ENCODE measurements at regions not wholly inside any gene's neighbourhood (a gene's known extent, or its start where the extent isn't known, plus 50 kb on each side); places are given as distances from the start of the nearest gene placed in this dataset.

GRCh38 chr6:163683105-163683622 is 268.6 kb downstream of the QKI start:
- Histone ChIP-seq H3K27ac (ENCODE audit: low read depth, low read length) (no peak overlapping the region), H3K27me3 (ENCODE audit: control insufficient read depth in 1 of 2, insufficient read depth in 2 of 2, low read length in 2 of 2) (no peaks in the 10 kb centered on the region), H3K9ac (ENCODE audit: low read depth in 1 of 2, low read length in 2 of 2) (no peak overlapping the region), H3K4me1 (ENCODE audit: control insufficient read depth in 1 of 2, insufficient read depth in 2 of 2, low read length in 2 of 2) (no peaks in the 10 kb centered on the region), H3K4me3 (ENCODE audit: low read depth in 1 of 2, low read length in 2 of 2) (no peak overlapping the region), H3K36me3 (ENCODE audit: control insufficient read depth in 1 of 2, insufficient read depth in 2 of 2, low read length in 2 of 2) (no peaks in the 10 kb centered on the region), H3K9me3 (ENCODE audit: control insufficient read depth in 1 of 2, low read length in 2 of 2) (peaks cover 0 to 3% of the 10 kb centered on the region in 2 donors)

- H3K4me3 ChIP-seq (ENCODE audit: low read depth in 1 of 2, low read length in 2 of 2): no peak overlapping the region
- peaks cover 0 to 3% of the 10 kb centered on the region in 2 donors for H3K9me3 ChIP-seq (ENCODE audit: control insufficient read depth in 1 of 2, low read length in 2 of 2)
- no peak overlapping the region for H3K9ac ChIP-seq (ENCODE audit: low read depth in 1 of 2, low read length in 2 of 2)
- H3K36me3 ChIP-seq (ENCODE audit: control insufficient read depth in 1 of 2, insufficient read depth in 2 of 2, low read length in 2 of 2): no peaks in the 10 kb centered on the region
- no peaks in the 10 kb centered on the region for H3K27me3 ChIP-seq (ENCODE audit: control insufficient read depth in 1 of 2, insufficient read depth in 2 of 2, low read length in 2 of 2)
- no peak overlapping the region for H3K27ac ChIP-seq (ENCODE audit: low read depth, low read length)
- H3K4me1 ChIP-seq (ENCODE audit: control insufficient read depth in 1 of 2, insufficient read depth in 2 of 2, low read length in 2 of 2): no peaks in the 10 kb centered on the region
Observed at GRCh38 chr6:163679753-163680152, 265.2 kb downstream of the QKI start.

- H3K4me3 ChIP-seq (ENCODE audit: low read depth in 1 of 2, low read length in 2 of 2): no peak overlapping the region
- H3K27me3 ChIP-seq (ENCODE audit: control insufficient read depth in 1 of 2, insufficient read depth in 2 of 2, low read length in 2 of 2): no peaks in the 10 kb centered on the region
- no peaks in the 10 kb centered on the region for H3K36me3 ChIP-seq (ENCODE audit: control insufficient read depth in 1 of 2, insufficient read depth in 2 of 2, low read length in 2 of 2)
- H3K9ac ChIP-seq (ENCODE audit: low read depth in 1 of 2, low read length in 2 of 2): no peak overlapping the region
- H3K4me1 ChIP-seq (ENCODE audit: control insufficient read depth in 1 of 2, insufficient read depth in 2 of 2, low read length in 2 of 2): no peaks in the 10 kb centered on the region
- no peak overlapping the region for H3K27ac ChIP-seq (ENCODE audit: low read depth, low read length)
- peaks cover 1 to 3% of the 10 kb centered on the region in 2 donors for H3K9me3 ChIP-seq (ENCODE audit: control insufficient read depth in 1 of 2, low read length in 2 of 2)
Observed at GRCh38 chr6:163679012-163679660, 264.6 kb downstream of the QKI start.

DNA sequence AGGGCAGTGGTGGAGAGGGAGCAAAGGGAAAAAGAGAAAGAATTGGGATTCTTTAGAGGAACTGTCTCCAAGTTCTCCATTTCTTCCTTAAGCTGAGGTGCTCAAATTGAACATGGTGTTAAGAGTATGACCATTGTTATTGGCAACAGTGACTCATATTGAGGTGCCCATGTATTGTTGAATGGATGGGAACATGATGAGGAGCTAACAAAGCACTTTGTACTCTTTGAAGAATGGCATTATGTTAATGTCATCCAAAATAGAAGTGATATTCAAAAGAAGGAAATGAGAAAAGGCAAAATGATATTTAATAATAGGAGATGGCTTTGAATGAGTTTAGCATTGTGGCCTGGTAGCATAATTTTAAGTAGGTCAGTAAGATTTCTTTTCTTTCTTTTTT is 261.1 kb downstream of the QKI start:
- Histone ChIP-seq H3K27me3 (ENCODE audit: control insufficient read depth in 1 of 2, insufficient read depth in 2 of 2, low read length in 2 of 2) (no peaks in the 10 kb centered on the region), H3K9me3 (ENCODE audit: control insufficient read depth in 1 of 2, low read length in 2 of 2) (peaks cover 4 to 5% of the 10 kb centered on the region in 2 donors), H3K9ac (ENCODE audit: low read depth in 1 of 2, low read length in 2 of 2) (no peak overlapping the region), H3K4me1 (ENCODE audit: control insufficient read depth in 1 of 2, insufficient read depth in 2 of 2, low read length in 2 of 2) (no peaks in the 10 kb centered on the region), H3K27ac (ENCODE audit: low read depth, low read length) (no peak overlapping the region), H3K36me3 (ENCODE audit: control insufficient read depth in 1 of 2, insufficient read depth in 2 of 2, low read length in 2 of 2) (no peaks in the 10 kb centered on the region), H3K4me3 (ENCODE audit: low read depth in 1 of 2, low read length in 2 of 2) (no peak overlapping the region)

- peaks cover 4 to 5% of the 10 kb centered on the region in 2 donors for H3K9me3 ChIP-seq (ENCODE audit: control insufficient read depth in 1 of 2, low read length in 2 of 2)
- no peak overlapping the region for H3K4me3 ChIP-seq (ENCODE audit: low read depth in 1 of 2, low read length in 2 of 2)
- no peaks in the 10 kb centered on the region for H3K4me1 ChIP-seq (ENCODE audit: control insufficient read depth in 1 of 2, insufficient read depth in 2 of 2, low read length in 2 of 2)
- H3K27me3 ChIP-seq (ENCODE audit: control insufficient read depth in 1 of 2, insufficient read depth in 2 of 2, low read length in 2 of 2): no peaks in the 10 kb centered on the region
- no peaks in the 10 kb centered on the region for H3K36me3 ChIP-seq (ENCODE audit: control insufficient read depth in 1 of 2, insufficient read depth in 2 of 2, low read length in 2 of 2)
- no peak overlapping the region for H3K27ac ChIP-seq (ENCODE audit: low read depth, low read length)
- H3K9ac ChIP-seq (ENCODE audit: low read depth in 1 of 2, low read length in 2 of 2): no peak overlapping the region
Observed at GRCh38 chr6:163672710-163673109, 258.2 kb downstream of the QKI start.

- H3K9ac ChIP-seq (ENCODE audit: low read depth in 1 of 2, low read length in 2 of 2): no peak overlapping the region
- H3K27ac ChIP-seq (ENCODE audit: low read depth, low read length): no peak overlapping the region
- no peaks in the 10 kb centered on the region for H3K27me3 ChIP-seq (ENCODE audit: control insufficient read depth in 1 of 2, insufficient read depth in 2 of 2, low read length in 2 of 2)
- H3K36me3 ChIP-seq (ENCODE audit: control insufficient read depth in 1 of 2, insufficient read depth in 2 of 2, low read length in 2 of 2): no peaks in the 10 kb centered on the region
- H3K9me3 ChIP-seq (ENCODE audit: control insufficient read depth in 1 of 2, low read length in 2 of 2): peaks cover 7 to 8% of the 10 kb centered on the region in 2 donors
- H3K4me3 ChIP-seq (ENCODE audit: low read depth in 1 of 2, low read length in 2 of 2): no peak overlapping the region
- no peaks in the 10 kb centered on the region for H3K4me1 ChIP-seq (ENCODE audit: control insufficient read depth in 1 of 2, insufficient read depth in 2 of 2, low read length in 2 of 2)
Observed at GRCh38 chr6:163671791-163672190, 257.3 kb downstream of the QKI start.

DNA sequence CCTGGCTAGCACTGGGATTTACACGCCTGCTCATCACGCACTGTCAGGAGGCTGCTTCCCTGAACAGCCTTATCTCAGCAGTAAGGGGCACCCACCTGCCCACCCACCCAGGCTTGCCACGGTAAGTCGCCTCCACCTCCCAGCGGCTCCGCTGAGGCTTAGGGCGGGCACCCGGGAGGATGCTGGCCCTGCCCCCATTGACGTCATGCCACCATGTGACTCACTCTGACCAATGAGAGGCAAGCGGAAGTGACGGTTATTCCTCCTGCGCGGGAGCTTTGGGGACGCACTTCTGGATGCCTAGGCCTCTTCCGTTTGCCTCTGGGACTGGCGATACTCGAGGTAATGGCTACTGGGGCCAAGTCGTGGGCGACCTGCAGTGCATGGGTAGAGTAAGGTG is 256.8 kb downstream of the QKI start:
- Histone ChIP-seq H3K27ac (ENCODE audit: low read depth, low read length) (no peak overlapping the region), H3K9ac (ENCODE audit: low read depth in 1 of 2, low read length in 2 of 2) (no peak overlapping the region), H3K4me3 (ENCODE audit: low read depth in 1 of 2, low read length in 2 of 2) (no peak overlapping the region), H3K36me3 (ENCODE audit: control insufficient read depth in 1 of 2, insufficient read depth in 2 of 2, low read length in 2 of 2) (no peaks in the 10 kb centered on the region), H3K4me1 (ENCODE audit: control insufficient read depth in 1 of 2, insufficient read depth in 2 of 2, low read length in 2 of 2) (no peaks in the 10 kb centered on the region), H3K9me3 (ENCODE audit: control insufficient read depth in 1 of 2, low read length in 2 of 2) (peaks cover 9 to 10% of the 10 kb centered on the region in 2 donors), H3K27me3 (ENCODE audit: control insufficient read depth in 1 of 2, insufficient read depth in 2 of 2, low read length in 2 of 2) (no peaks in the 10 kb centered on the region)

DNA sequence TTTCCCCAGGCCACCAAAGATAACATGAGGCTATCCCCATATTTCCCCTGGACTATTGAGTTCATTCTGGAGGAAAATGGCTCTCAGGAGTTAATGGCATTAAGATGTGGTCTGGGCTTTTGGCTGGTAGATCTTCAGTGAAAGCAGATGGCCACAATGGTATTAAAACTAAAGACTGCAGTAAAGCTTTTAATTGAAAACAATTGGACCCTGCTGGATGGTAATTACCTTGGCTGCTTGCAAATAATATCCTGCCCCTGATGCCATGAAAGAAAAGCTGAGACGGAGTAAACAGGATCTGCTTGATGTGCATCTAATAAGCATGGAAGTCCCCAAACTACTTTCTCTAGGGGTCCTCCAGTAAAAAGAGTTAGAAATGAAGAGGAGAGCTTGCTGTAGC is 255.8 kb downstream of the QKI start:
- H3K9ac ChIP-seq (ENCODE audit: low read depth in 1 of 2, low read length in 2 of 2): no peak overlapping the region
- peaks cover 9 to 10% of the 10 kb centered on the region in 2 donors for H3K9me3 ChIP-seq (ENCODE audit: control insufficient read depth in 1 of 2, low read length in 2 of 2)
- H3K4me1 ChIP-seq (ENCODE audit: control insufficient read depth in 1 of 2, insufficient read depth in 2 of 2, low read length in 2 of 2): no peaks in the 10 kb centered on the region
- no peak overlapping the region for H3K27ac ChIP-seq (ENCODE audit: low read depth, low read length)
- no peak overlapping the region for H3K4me3 ChIP-seq (ENCODE audit: low read depth in 1 of 2, low read length in 2 of 2)
- H3K36me3 ChIP-seq (ENCODE audit: control insufficient read depth in 1 of 2, insufficient read depth in 2 of 2, low read length in 2 of 2): no peaks in the 10 kb centered on the region
- H3K27me3 ChIP-seq (ENCODE audit: control insufficient read depth in 1 of 2, insufficient read depth in 2 of 2, low read length in 2 of 2): no peaks in the 10 kb centered on the region

DNA sequence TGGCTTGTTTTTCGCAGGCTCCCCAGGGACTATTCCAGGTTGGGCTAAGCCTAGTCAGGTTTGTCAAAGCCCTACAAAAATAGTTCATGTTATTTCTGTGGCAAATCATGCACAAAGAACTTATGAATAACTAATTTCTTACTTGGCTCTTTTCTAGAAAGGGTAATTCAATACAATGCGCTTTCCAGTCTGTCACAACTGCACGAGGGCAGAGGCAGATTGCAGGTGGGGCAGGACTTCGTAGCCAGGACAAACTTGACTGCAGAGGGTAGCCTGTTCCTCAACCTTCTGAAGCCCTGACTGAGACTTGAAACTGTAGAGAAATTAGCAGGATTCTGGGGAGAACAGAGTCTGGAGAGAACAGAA is 253.5 kb downstream of the QKI start:
- Histone ChIP-seq H3K4me1 (ENCODE audit: control insufficient read depth in 1 of 2, insufficient read depth in 2 of 2, low read length in 2 of 2) (no peaks in the 10 kb centered on the region), H3K9me3 (ENCODE audit: control insufficient read depth in 1 of 2, low read length in 2 of 2) (peaks cover 6 to 12% of the 10 kb centered on the region in 2 donors), H3K9ac (ENCODE audit: low read depth in 1 of 2, low read length in 2 of 2) (no peak overlapping the region), H3K4me3 (ENCODE audit: low read depth in 1 of 2, low read length in 2 of 2) (no peak overlapping the region), H3K36me3 (ENCODE audit: control insufficient read depth in 1 of 2, insufficient read depth in 2 of 2, low read length in 2 of 2) (no peaks in the 10 kb centered on the region), H3K27me3 (ENCODE audit: control insufficient read depth in 1 of 2, insufficient read depth in 2 of 2, low read length in 2 of 2) (no peaks in the 10 kb centered on the region), H3K27ac (ENCODE audit: low read depth, low read length) (no peak overlapping the region)

DNA sequence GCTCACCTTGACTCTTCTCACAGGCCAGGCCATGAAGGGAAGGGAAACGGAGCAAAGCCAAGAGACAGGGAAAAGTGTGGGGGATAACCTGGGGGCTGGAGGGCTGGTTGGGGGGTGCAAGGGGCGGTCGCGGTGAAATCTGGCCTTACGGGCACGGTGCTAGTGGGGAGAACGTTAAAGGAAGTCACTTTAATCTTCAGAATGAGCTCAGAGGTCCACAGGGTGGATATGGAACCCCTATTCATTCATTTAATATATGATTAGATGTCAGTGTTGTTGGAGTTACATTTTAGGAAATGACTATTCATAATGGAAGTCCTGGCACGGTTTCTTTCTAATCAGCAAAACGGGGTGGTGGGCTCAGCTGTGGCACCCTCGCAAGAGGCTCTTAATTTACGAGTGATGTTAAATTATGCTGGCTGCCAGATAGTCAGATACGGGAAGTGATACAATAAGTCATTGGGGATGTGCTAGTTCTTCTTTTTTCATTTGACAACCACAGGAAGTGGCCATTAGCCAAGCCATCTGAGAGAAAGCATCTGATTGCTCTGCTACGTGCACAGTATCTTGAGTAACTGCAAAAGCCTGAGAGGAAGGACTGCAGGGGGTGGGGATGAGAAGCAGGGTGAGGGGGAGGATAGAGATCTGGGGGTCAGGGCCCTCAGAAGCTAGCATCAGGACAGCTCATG is 253.0 kb downstream of the QKI start:
- no peak overlapping the region for H3K27ac ChIP-seq (ENCODE audit: low read depth, low read length)
- no peak overlapping the region for H3K9ac ChIP-seq (ENCODE audit: low read depth in 1 of 2, low read length in 2 of 2)
- H3K27me3 ChIP-seq (ENCODE audit: control insufficient read depth in 1 of 2, insufficient read depth in 2 of 2, low read length in 2 of 2): no peaks in the 10 kb centered on the region
- no peak overlapping the region for H3K4me3 ChIP-seq (ENCODE audit: low read depth in 1 of 2, low read length in 2 of 2)
- no peaks in the 10 kb centered on the region for H3K36me3 ChIP-seq (ENCODE audit: control insufficient read depth in 1 of 2, insufficient read depth in 2 of 2, low read length in 2 of 2)
- peaks cover 6 to 12% of the 10 kb centered on the region in 2 donors for H3K9me3 ChIP-seq (ENCODE audit: control insufficient read depth in 1 of 2, low read length in 2 of 2)
- no peaks in the 10 kb centered on the region for H3K4me1 ChIP-seq (ENCODE audit: control insufficient read depth in 1 of 2, insufficient read depth in 2 of 2, low read length in 2 of 2)
